Activated CD4-positive, alpha-beta T cell treated with anti-CD3 and anti-CD28 coated beads, Interleukin-2, amount 50 U/mL, for 16 hours (primary cell): ENCODE measurements at regions not wholly inside any gene's neighbourhood (a gene's known extent, or its start where the extent isn't known, plus 50 kb on each side); places are given as distances from the start of the nearest gene placed in this dataset.

Experiments used
- DNase-seq: peaks from one replicate; pipeline ENCODE4 v3.0.0-alpha.2; 2020

GRCh38 chr22:19663821-19664355 lies 50.4 kb upstream of the SEPTIN5 start:
- no peak for DNase-seq

- DNase-seq, result no peak
Observed at GRCh38 chr22:19664406-19664805, 49.9 kb upstream of the SEPTIN5 start.
